ENCODE measurements at regions not wholly inside any gene's neighbourhood (a gene's known extent, or its start where the extent isn't known, plus 50 kb on each side); places are given as distances from the start of the nearest gene placed in this dataset.

GRCh38 chr13:95362666-95363065 lies 61.4 kb upstream of the ABCC4 start:
- no peaks in the 10 kb centered on the region for H3K4me1 ChIP-seq (ENCODE audit: insufficient read depth, low read length)
- Mint-ChIP-seq H3K27ac (ENCODE audit: unreplicated experiment) (no peak overlapping the region), H3K4me3 (ENCODE audit: unreplicated experiment) (no peak overlapping the region), H3K27me3 (ENCODE audit: low read depth, unreplicated experiment) (peaks cover 3% of the 10 kb centered on the region), H3K4me1 (ENCODE audit: low read depth, unreplicated experiment) (no peaks in the 10 kb centered on the region), H3K9me3 (ENCODE audit: unreplicated experiment) (peaks cover 2% of the 10 kb centered on the region), H3K36me3 (ENCODE audit: low read depth, unreplicated experiment) (no peaks in the 10 kb centered on the region)
- no peak overlapping the region for H3K4me2 ChIP-seq (ENCODE audit: low read length)
- H3K79me2 ChIP-seq (ENCODE audit: insufficient read depth, low read length) = no peaks in the 10 kb centered on the region
- no peaks in the 10 kb centered on the region for H4K20me1 ChIP-seq (ENCODE audit: insufficient read depth, low read length)
- no peak for DNase-seq (ENCODE audit: low read depth)
- no peak overlapping the region for H3K27ac ChIP-seq (ENCODE audit: low read depth, low read length)
- no peak overlapping the region for H3K4me3 ChIP-seq (ENCODE audit: insufficient read depth, low read depth, low read length)
- H2AFZ ChIP-seq (ENCODE audit: low read depth, low read length) = no peak overlapping the region
- no peaks in the 10 kb centered on the region for H3K36me3 ChIP-seq (ENCODE audit: insufficient read depth, low read length)
- no peak for FAIRE-seq
- H3K9me3 ChIP-seq (ENCODE audit: insufficient read depth, low read depth, low read length) = no peaks in the 10 kb centered on the region
- no peaks in the 10 kb centered on the region for H3K27me3 ChIP-seq (ENCODE audit: insufficient read depth, low read length)
- no peak overlapping the region for H3K9ac ChIP-seq (ENCODE audit: low read length)
- TF ChIP-seq CTCF (IDR thresholded peaks at IDR 0.05; ENCODE audit: insufficient read depth, low read depth, low read length) (no peak), EZH2 (IDR thresholded peaks at IDR 0.05; ENCODE audit: insufficient read depth, low read length) (no peak)

GRCh38 chr13:95367309-95367843 lies 66.1 kb upstream of the ABCC4 start:
- no peak overlapping the region for H3K4me3 Mint-ChIP-seq (ENCODE audit: unreplicated experiment)

More at GRCh38 chr13:95367309-95367843, 66.1 kb upstream of the ABCC4 start:
- no peaks in the 10 kb centered on the region for H4K20me1 ChIP-seq (ENCODE audit: insufficient read depth, low read length)
- H3K27me3 ChIP-seq (ENCODE audit: insufficient read depth, low read length) = no peaks in the 10 kb centered on the region
- no peaks in the 10 kb centered on the region for H3K79me2 ChIP-seq (ENCODE audit: insufficient read depth, low read length)
- no peaks in the 10 kb centered on the region for H3K9me3 ChIP-seq (ENCODE audit: insufficient read depth, low read depth, low read length)
- H3K4me3 ChIP-seq (ENCODE audit: insufficient read depth, low read depth, low read length) = no peak overlapping the region
- Mint-ChIP-seq H3K36me3 (ENCODE audit: low read depth, unreplicated experiment) (no peaks in the 10 kb centered on the region), H3K27me3 (ENCODE audit: low read depth, unreplicated experiment) (no peaks in the 10 kb centered on the region), H3K9me3 (ENCODE audit: unreplicated experiment) (peaks cover 4% of the 10 kb centered on the region), H3K27ac (ENCODE audit: unreplicated experiment) (no peak overlapping the region), H3K4me1 (ENCODE audit: low read depth, unreplicated experiment) (no peaks in the 10 kb centered on the region)
- H3K27ac ChIP-seq (ENCODE audit: low read depth, low read length) = no peak overlapping the region
- H2AFZ ChIP-seq (ENCODE audit: low read depth, low read length) = no peak overlapping the region
- TF ChIP-seq CTCF (IDR thresholded peaks at IDR 0.05; ENCODE audit: insufficient read depth, low read depth, low read length) (no peak), EZH2 (IDR thresholded peaks at IDR 0.05; ENCODE audit: insufficient read depth, low read length) (no peak)
- DNase-seq (ENCODE audit: low read depth) = no peak
- no peak overlapping the region for H3K9ac ChIP-seq (ENCODE audit: low read length)
- H3K4me1 ChIP-seq (ENCODE audit: insufficient read depth, low read length) = no peaks in the 10 kb centered on the region
- FAIRE-seq = no peak
- H3K4me2 ChIP-seq (ENCODE audit: low read length) = no peak overlapping the region
- H3K36me3 ChIP-seq (ENCODE audit: insufficient read depth, low read length) = no peaks in the 10 kb centered on the region
